Central memory CD8-positive, alpha-beta T cell (primary cell): ENCODE measurements at regions not wholly inside any gene's neighbourhood (a gene's known extent, or its start where the extent isn't known, plus 50 kb on each side); places are given as distances from the start of the nearest gene placed in this dataset.

Experiments
- ATAC-seq: fragments of 150-1000 bp; cut with Tn5 transposase; replicated peaks from 2 replicates; pipeline ENCODE4 v1.10.0; 2022; ENCODE audit warnings: mild to moderate bottlenecking, moderate FRiP score, moderate number of reproducible peaks; ENCODE audit not compliant: poor library complexity, severe bottlenecking; ENCODE audit errors: extremely low read depth
- DNase-seq, 2 donors: peaks; one replicate each; pipeline ENCODE4 v3.0.0; 2021; ENCODE audit warnings: low spot score in 2 of 2
- H3K27ac Mint-ChIP-seq: one replicate; pipeline ENCODE4 v1.8.0; 2022; ENCODE audit warnings: low read depth, mild to moderate bottlenecking, moderate library complexity, mixed read lengths
- H3K27me3 Mint-ChIP-seq: one replicate; pipeline ENCODE4 v1.8.0; 2022; ENCODE audit warnings: mixed read lengths
- H3K36me3 Mint-ChIP-seq: one replicate; pipeline ENCODE4 v1.8.0; 2022; ENCODE audit warnings: mild to moderate bottlenecking, moderate library complexity, mixed read lengths; ENCODE audit not compliant: insufficient read depth
- H3K4me1 Mint-ChIP-seq: one replicate; pipeline ENCODE4 v1.8.0; 2022; ENCODE audit warnings: mixed read lengths
- H3K4me3 Mint-ChIP-seq: one replicate; pipeline ENCODE4 v1.8.0; 2022; ENCODE audit warnings: mild to moderate bottlenecking, moderate library complexity, mixed read lengths
- H3K9me3 Mint-ChIP-seq: one replicate; pipeline ENCODE4 v1.8.0; 2022; ENCODE audit warnings: mixed read lengths

GRCh38 chr10:4754143-4754542 is 71.9 kb upstream of the AKR1E2 start:
- ATAC-seq: no peak
- H3K27me3 Mint-ChIP-seq: peaks cover 87% of the 10 kb centered on the region

GRCh38 chr10:4751211-4751610 is 74.8 kb upstream of the AKR1E2 start:
- no peak overlapping the region for H3K27ac Mint-ChIP-seq
- H3K36me3 Mint-ChIP-seq: no peaks in the 10 kb centered on the region
- H3K27me3 Mint-ChIP-seq: peaks cover 86% of the 10 kb centered on the region
- H3K9me3 Mint-ChIP-seq: no peaks in the 10 kb centered on the region
- no peak for DNase-seq
- no peaks in the 10 kb centered on the region for H3K4me1 Mint-ChIP-seq
- ATAC-seq: no peak
- no peak overlapping the region for H3K4me3 Mint-ChIP-seq

More at GRCh38 chr10:4754143-4754542, 71.9 kb upstream of the AKR1E2 start:
- no peak for DNase-seq
- Mint-ChIP-seq H3K4me1 (no peaks in the 10 kb centered on the region), H3K9me3 (no peaks in the 10 kb centered on the region), H3K36me3 (no peaks in the 10 kb centered on the region), H3K27ac (no peak overlapping the region), H3K4me3 (no peak overlapping the region)

DNA sequence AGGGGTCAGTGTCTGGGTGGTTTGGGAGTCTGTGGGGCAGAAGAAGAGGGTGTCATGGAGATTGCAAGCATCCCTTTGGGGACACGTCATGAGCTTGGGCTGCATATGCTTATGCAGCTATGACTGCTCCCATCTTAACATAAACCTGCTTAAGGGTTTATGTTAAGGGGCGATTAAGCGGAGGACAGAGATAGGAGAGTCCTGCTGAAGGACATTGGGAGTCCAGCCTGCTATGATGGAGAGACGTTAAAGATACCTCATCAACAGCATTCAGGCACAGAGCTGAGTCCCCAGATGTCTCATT is 76.8 kb upstream of the AKR1E2 start:
- Mint-ChIP-seq H3K9me3 (no peaks in the 10 kb centered on the region), H3K4me3 (no peak overlapping the region), H3K36me3 (no peaks in the 10 kb centered on the region), H3K27me3 (peaks cover 93% of the 10 kb centered on the region), H3K4me1 (no peaks in the 10 kb centered on the region), H3K27ac (no peak overlapping the region)
- ATAC-seq: no peak
- no peak for DNase-seq

DNA sequence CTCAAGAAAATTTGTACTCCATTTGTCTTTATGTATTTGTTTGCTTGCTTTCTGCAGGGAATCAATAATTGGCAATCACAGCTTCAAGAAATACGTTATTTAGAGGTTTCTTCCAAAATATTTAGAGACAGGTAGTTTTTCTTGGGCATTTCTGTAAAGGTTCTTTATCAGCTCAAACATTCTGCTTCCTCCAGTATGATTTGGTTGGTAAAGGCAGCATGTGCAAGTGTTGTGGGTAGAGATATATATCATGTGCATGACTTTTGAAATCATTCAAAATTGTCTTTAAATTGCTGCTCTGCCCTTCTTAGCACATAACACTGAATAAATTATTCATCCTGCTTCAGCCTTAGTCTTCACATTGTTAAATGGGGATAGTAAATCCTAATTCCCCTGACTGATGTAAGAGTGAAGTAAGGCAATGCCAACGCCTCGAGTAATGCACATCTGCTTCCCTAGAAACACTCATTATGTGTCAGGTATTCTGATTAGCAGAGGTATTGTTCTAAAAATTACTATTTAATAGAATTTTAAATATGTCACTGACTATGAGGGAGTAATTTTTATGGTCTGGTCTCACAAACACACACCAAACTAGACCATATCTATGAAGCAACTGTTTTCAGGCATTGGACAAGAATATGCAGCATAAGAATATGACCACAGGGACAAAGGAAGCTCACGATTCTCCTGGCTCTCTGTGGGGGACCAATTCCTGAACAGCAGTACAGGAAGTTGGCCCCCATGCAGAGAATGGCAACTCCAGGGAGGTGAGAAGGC is 77.3 kb upstream of the AKR1E2 start:
- H3K27ac Mint-ChIP-seq: no peak overlapping the region
- H3K36me3 Mint-ChIP-seq: no peaks in the 10 kb centered on the region
- H3K27me3 Mint-ChIP-seq: peaks cover 93% of the 10 kb centered on the region
- ATAC-seq (no peak), DNase-seq (no peak)
- H3K4me3 Mint-ChIP-seq: no peak overlapping the region
- H3K9me3 Mint-ChIP-seq: no peaks in the 10 kb centered on the region
- H3K4me1 Mint-ChIP-seq: no peaks in the 10 kb centered on the region

- H3K9me3 Mint-ChIP-seq: no peaks in the 10 kb centered on the region
- H3K4me1 Mint-ChIP-seq: no peaks in the 10 kb centered on the region
- H3K27me3 Mint-ChIP-seq: peaks cover 70% of the 10 kb centered on the region
- DNase-seq: no peak
- H3K4me3 Mint-ChIP-seq: no peak overlapping the region
- no peak for ATAC-seq
- H3K36me3 Mint-ChIP-seq: no peaks in the 10 kb centered on the region
- no peak overlapping the region for H3K27ac Mint-ChIP-seq
Measured at GRCh38 chr10:4742217-4742616, 83.8 kb upstream of the AKR1E2 start.

DNA sequence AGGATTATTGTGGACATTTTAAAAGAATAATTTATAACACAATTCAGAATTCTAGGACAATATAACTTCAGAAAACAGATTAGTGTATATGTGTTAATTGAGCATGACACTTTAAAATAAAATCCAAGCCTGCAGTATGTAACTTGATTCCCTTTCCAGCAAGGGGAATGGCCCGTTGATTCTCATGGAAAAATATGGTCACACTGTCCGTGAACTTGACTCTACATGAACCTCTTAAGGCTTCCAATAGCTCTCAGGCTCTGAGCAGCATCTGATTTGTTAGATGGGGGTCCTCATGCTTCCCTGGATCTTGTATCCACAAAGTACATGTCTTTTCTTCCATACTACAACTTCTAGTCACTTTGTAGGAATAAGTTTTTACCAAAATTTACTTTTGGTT is 85.5 kb upstream of the AKR1E2 start:
- H3K27me3 Mint-ChIP-seq: peaks cover 73% of the 10 kb centered on the region
- no peaks in the 10 kb centered on the region for H3K9me3 Mint-ChIP-seq
- no peak for DNase-seq
- no peaks in the 10 kb centered on the region for H3K36me3 Mint-ChIP-seq
- no peak overlapping the region for H3K4me3 Mint-ChIP-seq
- ATAC-seq: no peak
- H3K4me1 Mint-ChIP-seq: no peaks in the 10 kb centered on the region
- H3K27ac Mint-ChIP-seq: no peak overlapping the region

DNA sequence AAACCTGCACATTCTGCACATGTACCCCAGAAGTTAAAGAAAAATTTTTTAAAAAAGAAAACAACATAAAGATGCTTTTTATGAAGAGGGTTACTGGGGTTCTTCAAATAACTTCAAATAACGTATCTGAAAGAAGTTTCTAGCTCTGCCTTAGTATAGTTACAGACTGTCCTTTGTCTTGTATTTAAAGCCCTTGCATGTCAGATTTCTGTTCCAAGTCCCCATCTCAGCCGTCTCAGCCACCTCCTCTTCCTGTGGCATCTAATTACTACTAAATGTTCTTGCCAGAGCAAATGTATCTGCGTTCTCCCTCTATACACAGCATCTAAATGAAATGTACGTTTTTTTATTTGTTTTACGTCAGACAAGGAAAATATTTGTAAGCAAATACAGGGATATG is 89.4 kb upstream of the AKR1E2 start:
- no peaks in the 10 kb centered on the region for H3K9me3 Mint-ChIP-seq
- ATAC-seq (no peak), DNase-seq (no peak)
- H3K4me3 Mint-ChIP-seq: no peak overlapping the region
- H3K36me3 Mint-ChIP-seq: no peaks in the 10 kb centered on the region
- no peak overlapping the region for H3K27ac Mint-ChIP-seq
- peaks cover 69% of the 10 kb centered on the region for H3K27me3 Mint-ChIP-seq
- no peaks in the 10 kb centered on the region for H3K4me1 Mint-ChIP-seq

- Mint-ChIP-seq H3K4me3 (no peak overlapping the region), H3K36me3 (no peaks in the 10 kb centered on the region)
Measured at GRCh38 chr10:4736183-4736582, 89.8 kb upstream of the AKR1E2 start.

DNA sequence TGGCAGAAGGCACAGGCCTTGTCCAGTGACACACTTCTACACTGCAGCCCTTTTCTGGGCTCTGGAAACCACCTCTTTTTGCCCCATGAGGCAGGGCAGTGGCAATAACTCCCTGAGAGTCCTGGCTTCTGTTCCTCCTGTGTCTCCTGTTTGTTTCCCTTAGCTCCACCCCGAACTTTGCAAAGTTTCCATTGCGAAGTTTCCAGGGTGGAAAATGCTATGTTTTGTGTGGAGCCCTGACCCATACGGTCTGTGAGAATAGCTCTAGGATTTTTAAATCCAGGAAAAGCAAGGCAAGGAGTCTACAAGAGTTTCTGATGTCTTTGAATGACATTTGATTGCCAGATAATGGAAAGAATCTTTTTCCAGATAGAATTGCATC is 92.2 kb upstream of the AKR1E2 start:
- Mint-ChIP-seq H3K4me1 (no peaks in the 10 kb centered on the region), H3K4me3 (no peak overlapping the region), H3K27me3 (peaks cover 56% of the 10 kb centered on the region), H3K9me3 (no peaks in the 10 kb centered on the region), H3K27ac (no peak overlapping the region), H3K36me3 (no peaks in the 10 kb centered on the region)
- DNase-seq (no peak), ATAC-seq (no peak)

More at GRCh38 chr10:4736183-4736582, 89.8 kb upstream of the AKR1E2 start:
- DNase-seq (no peak), ATAC-seq (no peak)
- no peaks in the 10 kb centered on the region for H3K9me3 Mint-ChIP-seq
- no peaks in the 10 kb centered on the region for H3K4me1 Mint-ChIP-seq
- peaks cover 71% of the 10 kb centered on the region for H3K27me3 Mint-ChIP-seq
- no peak overlapping the region for H3K27ac Mint-ChIP-seq

DNA sequence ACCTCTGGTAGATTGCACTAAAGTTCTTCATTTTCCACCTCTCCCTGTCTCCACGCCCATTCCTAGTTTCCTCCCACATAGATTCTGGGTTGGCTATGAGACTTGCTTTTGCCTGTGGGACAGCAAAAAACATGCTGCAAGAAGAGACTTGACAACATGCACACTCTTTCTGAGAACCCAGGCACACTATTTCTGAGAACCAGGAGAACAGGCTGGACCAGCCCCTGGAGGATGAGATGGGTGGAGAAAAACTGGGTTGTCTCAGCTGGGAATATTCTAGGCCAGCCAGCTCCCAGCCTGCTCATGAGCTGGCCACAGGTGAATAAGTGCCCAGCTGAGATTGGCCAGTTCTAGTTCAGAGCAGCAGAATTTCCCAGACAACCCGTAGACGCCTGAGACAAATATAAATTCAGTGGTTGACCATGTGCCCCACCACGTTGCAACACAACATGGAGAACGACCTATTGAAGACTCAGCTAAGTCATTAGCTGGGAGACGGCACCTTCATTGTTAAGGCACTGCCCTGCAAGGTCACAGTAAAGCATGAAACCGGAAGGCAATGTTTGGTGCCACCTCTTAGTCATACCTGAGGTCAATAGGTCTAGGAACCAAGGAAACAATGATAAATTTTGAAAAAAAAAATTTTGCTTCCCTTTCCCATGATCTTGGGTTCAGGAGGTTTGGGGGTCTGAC is 92.7 kb upstream of the AKR1E2 start:
- ATAC-seq (no peak), DNase-seq (no peak)
- Mint-ChIP-seq H3K27ac (no peak overlapping the region), H3K4me3 (no peak overlapping the region), H3K9me3 (no peaks in the 10 kb centered on the region), H3K4me1 (no peaks in the 10 kb centered on the region), H3K36me3 (no peaks in the 10 kb centered on the region), H3K27me3 (peaks cover 50% of the 10 kb centered on the region)

DNA sequence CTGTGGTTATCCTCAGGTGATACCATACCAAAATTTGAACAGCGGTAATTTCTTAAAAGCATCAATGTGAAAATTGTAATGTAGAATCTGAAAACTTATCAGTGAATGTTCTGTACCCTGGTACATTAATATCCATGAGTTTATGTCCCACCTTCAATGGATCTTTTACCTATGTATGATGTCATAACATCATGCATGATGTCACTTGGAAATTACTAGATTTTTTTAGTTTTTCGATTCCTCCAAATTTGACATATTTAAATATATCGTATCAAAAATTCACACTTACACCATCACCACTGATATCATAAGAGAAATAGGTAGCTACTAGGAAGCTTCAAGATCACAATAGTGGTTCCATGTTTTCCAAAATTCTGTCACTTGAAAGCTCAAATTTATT is 95.0 kb upstream of the AKR1E2 start:
- DNase-seq (no peak), ATAC-seq (no peak)
- no peaks in the 10 kb centered on the region for H3K4me1 Mint-ChIP-seq
- no peaks in the 10 kb centered on the region for H3K36me3 Mint-ChIP-seq
- H3K27ac Mint-ChIP-seq: no peak overlapping the region
- no peaks in the 10 kb centered on the region for H3K9me3 Mint-ChIP-seq
- no peak overlapping the region for H3K4me3 Mint-ChIP-seq
- peaks cover 50% of the 10 kb centered on the region for H3K27me3 Mint-ChIP-seq

DNA sequence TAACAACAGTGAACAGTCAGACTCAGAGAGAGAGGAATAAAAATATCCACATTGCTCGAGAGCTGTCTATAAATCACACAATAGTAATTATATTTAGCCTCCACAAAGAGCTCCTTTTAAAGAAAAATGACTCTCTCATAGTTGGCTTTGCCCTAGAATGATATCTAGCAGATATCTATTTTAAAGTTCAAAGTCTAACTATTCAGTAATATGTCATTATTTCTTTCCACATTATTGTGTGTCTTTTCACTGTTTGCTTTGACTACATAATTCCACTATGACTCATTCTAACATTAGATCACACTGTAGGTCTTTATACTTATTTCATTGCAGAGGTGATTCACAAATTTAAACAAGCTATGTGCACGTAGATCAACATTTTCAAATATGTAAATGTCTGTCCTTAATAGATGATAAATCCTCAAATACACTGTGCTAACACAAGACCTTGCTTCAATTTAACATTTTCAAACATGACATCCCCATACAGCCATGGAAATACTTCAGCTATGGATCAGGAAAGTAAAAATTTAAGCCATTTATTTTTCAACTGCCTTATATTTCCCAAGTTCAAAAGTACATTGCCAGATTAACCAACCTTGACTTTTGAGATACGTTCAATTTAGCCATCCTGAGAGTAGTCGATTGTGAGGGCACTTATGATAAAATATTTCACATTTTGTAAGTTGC is 99.9 kb upstream of the AKR1E2 start:
- Mint-ChIP-seq H3K27ac (no peak overlapping the region), H3K9me3 (no peaks in the 10 kb centered on the region), H3K36me3 (no peaks in the 10 kb centered on the region), H3K27me3 (peaks cover 43% of the 10 kb centered on the region), H3K4me1 (no peaks in the 10 kb centered on the region), H3K4me3 (no peak overlapping the region)
- ATAC-seq (no peak), DNase-seq (no peak)

DNA sequence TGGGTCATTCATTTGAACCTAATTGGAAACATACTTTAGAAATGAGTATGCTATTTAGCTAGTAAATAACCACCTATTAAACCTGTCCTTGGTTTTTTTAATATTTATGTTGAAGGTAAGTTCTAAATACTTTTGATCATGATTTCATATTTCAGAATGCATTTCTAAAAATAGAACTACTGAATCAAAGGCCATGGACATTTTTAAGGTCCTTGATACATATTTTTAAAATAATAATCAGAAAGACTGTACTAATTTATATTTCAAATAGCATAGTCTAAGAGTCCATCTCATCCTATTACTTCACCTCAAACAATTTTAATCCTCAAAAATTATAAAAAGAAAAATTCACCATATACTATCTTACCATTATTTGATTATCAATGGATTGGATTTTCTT is 102.1 kb upstream of the AKR1E2 start:
- Mint-ChIP-seq H3K4me1 (no peaks in the 10 kb centered on the region), H3K27ac (no peak overlapping the region), H3K27me3 (peaks cover 63% of the 10 kb centered on the region), H3K36me3 (no peaks in the 10 kb centered on the region), H3K4me3 (no peak overlapping the region), H3K9me3 (no peaks in the 10 kb centered on the region)
- DNase-seq: no peak
- ATAC-seq: no peak
